Nephron (organoid): ENCODE measurements at regions not wholly inside any gene's neighbourhood (a gene's known extent, or its start where the extent isn't known, plus 50 kb on each side); places are given as distances from the start of the nearest gene placed in this dataset.

ENCODE experiments used
- H3K27ac Mint-ChIP-seq, 3 experiments: 2 replicates each; pipeline ENCODE4 v1.8.0; 2020; ENCODE audit warnings: mixed read lengths in 3 of 3, mild to moderate bottlenecking in 2 of 3, moderate library complexity in 1 of 3
- H3K27me3 Mint-ChIP-seq: 2 replicates; pipeline ENCODE4 v1.8.0; 2021; ENCODE audit warnings: low read depth, mild to moderate bottlenecking, moderate library complexity, mixed read lengths
- H3K36me3 Mint-ChIP-seq: 2 replicates; pipeline ENCODE4 v1.8.0; 2020; ENCODE audit warnings: low read depth, mixed read lengths
- H3K4me1 Mint-ChIP-seq: 2 replicates; pipeline ENCODE4 v1.8.0; 2020; ENCODE audit warnings: mixed read lengths
- H3K4me3 Mint-ChIP-seq, 3 experiments: 2 replicates each; pipeline ENCODE4 v1.8.0; 2020; ENCODE audit warnings: mild to moderate bottlenecking in 3 of 3, mixed read lengths in 3 of 3, moderate library complexity in 2 of 3
- H3K9me3 Mint-ChIP-seq: 2 replicates; pipeline ENCODE4 v1.8.0; 2020; ENCODE audit warnings: mixed read lengths
- CTCF ChIP-seq, 3 experiments: fragments of 200-600 bp; sonication (generic); IDR thresholded peaks; one replicate each; pipeline ENCODE4 v1.5.0; 2021; ENCODE audit warnings: antibody characterized with exemption in 3 of 3; ENCODE audit not compliant: unreplicated experiment in 3 of 3

GRCh38 chr15:70247281-70247680 lies 149.6 kb upstream of the TLE3 start:
- no peaks in the 10 kb centered on the region for H3K9me3 Mint-ChIP-seq
- peaks cover 36% of the 10 kb centered on the region for H3K27me3 Mint-ChIP-seq
- no peak for TF ChIP-seq CTCF (IDR thresholded peaks at IDR 0.05; ENCODE audit: unreplicated experiment in 3 of 3)
- no peaks in the 10 kb centered on the region for H3K36me3 Mint-ChIP-seq
- H3K4me1 Mint-ChIP-seq = peaks cover 42% of the 10 kb centered on the region
- no peak overlapping the region for H3K4me3 Mint-ChIP-seq
- no peak overlapping the region for H3K27ac Mint-ChIP-seq

GRCh38 chr15:70246623-70247220 lies 149.0 kb upstream of the TLE3 start:
- no peaks in the 10 kb centered on the region for H3K9me3 Mint-ChIP-seq
- no peak overlapping the region for H3K27ac Mint-ChIP-seq
- peaks cover 37% of the 10 kb centered on the region for H3K4me1 Mint-ChIP-seq
- H3K4me3 Mint-ChIP-seq = no peak overlapping the region
- TF ChIP-seq CTCF (IDR thresholded peaks at IDR 0.05; ENCODE audit: unreplicated experiment in 3 of 3) = no peak
- H3K27me3 Mint-ChIP-seq = peaks cover 32% of the 10 kb centered on the region
- no peaks in the 10 kb centered on the region for H3K36me3 Mint-ChIP-seq

GRCh38 chr15:70245932-70246622 lies 148.4 kb upstream of the TLE3 start:
- no peak overlapping the region for H3K4me3 Mint-ChIP-seq
- H3K27me3 Mint-ChIP-seq = peaks cover 33% of the 10 kb centered on the region
- no peak for TF ChIP-seq CTCF (IDR thresholded peaks at IDR 0.05; ENCODE audit: unreplicated experiment in 3 of 3)
- no peaks in the 10 kb centered on the region for H3K9me3 Mint-ChIP-seq
- peaks cover 30% of the 10 kb centered on the region for H3K4me1 Mint-ChIP-seq
- no peak overlapping the region for H3K27ac Mint-ChIP-seq
- no peaks in the 10 kb centered on the region for H3K36me3 Mint-ChIP-seq

- no peak for TF ChIP-seq CTCF (IDR thresholded peaks at IDR 0.05; ENCODE audit: unreplicated experiment in 3 of 3)
- H3K9me3 Mint-ChIP-seq = no peaks in the 10 kb centered on the region
- peaks cover 20% of the 10 kb centered on the region for H3K4me1 Mint-ChIP-seq
- H3K27me3 Mint-ChIP-seq = peaks cover 39% of the 10 kb centered on the region
- no peaks in the 10 kb centered on the region for H3K36me3 Mint-ChIP-seq
- no peak overlapping the region for H3K27ac Mint-ChIP-seq
- H3K4me3 Mint-ChIP-seq = no peak overlapping the region
Observed at GRCh38 chr15:70244978-70245542, 147.3 kb upstream of the TLE3 start.

- H3K9me3 Mint-ChIP-seq = no peaks in the 10 kb centered on the region
- peaks cover 17% of the 10 kb centered on the region for H3K4me1 Mint-ChIP-seq
- peaks cover 34% of the 10 kb centered on the region for H3K27me3 Mint-ChIP-seq
Observed at GRCh38 chr15:70243686-70244540, 146.2 kb upstream of the TLE3 start.

More at GRCh38 chr15:70243686-70244540, 146.2 kb upstream of the TLE3 start:
- Mint-ChIP-seq H3K4me3 (no peak overlapping the region), H3K36me3 (no peaks in the 10 kb centered on the region), H3K27ac (no peak overlapping the region)
- TF ChIP-seq CTCF (IDR thresholded peaks at IDR 0.05; ENCODE audit: unreplicated experiment in 3 of 3) = peak in 1 of 3 experiments; percentile 40
